ENCODE measurements at regions not wholly inside any gene's neighbourhood (a gene's known extent, or its start where the extent isn't known, plus 50 kb on each side); places are given as distances from the start of the nearest gene placed in this dataset.

- Mint-ChIP-seq H3K27me3 (no peaks in the 10 kb centered on the region), H3K27ac (peak overlapping the region; percentile 85), H3K36me3 (ENCODE audit: insufficient read depth) (no peaks in the 10 kb centered on the region), H3K4me3 (ENCODE audit: low read depth) (peak overlapping the region; percentile 7), H3K9me3 (ENCODE audit: low read depth) (peaks cover under 1% of the 10 kb centered on the region), H3K4me1 (ENCODE audit: low read depth) (peaks cover 48% of the 10 kb centered on the region)
- no peak for DNase-seq (ENCODE audit: low spot score, unreplicated experiment)
- TF ChIP-seq CTCF (IDR thresholded peaks at IDR 0.05; ENCODE audit: unreplicated experiment): no peak
Measured at GRCh38 chr5:74499256-74500050, 141.1 kb downstream of the ENC1 start.

- Mint-ChIP-seq H3K4me3 (ENCODE audit: low read depth) (no peak overlapping the region), H3K4me1 (ENCODE audit: low read depth) (peaks cover 42% of the 10 kb centered on the region), H3K9me3 (ENCODE audit: low read depth) (peaks cover 3% of the 10 kb centered on the region), H3K27me3 (no peaks in the 10 kb centered on the region), H3K36me3 (ENCODE audit: insufficient read depth) (no peaks in the 10 kb centered on the region), H3K27ac (no peak overlapping the region)
- DNase-seq (ENCODE audit: low spot score, unreplicated experiment): no peak
- TF ChIP-seq CTCF (IDR thresholded peaks at IDR 0.05; ENCODE audit: unreplicated experiment): no peak
Measured at GRCh38 chr5:74497706-74498105, 142.8 kb downstream of the ENC1 start.

- Mint-ChIP-seq H3K27ac (no peak overlapping the region), H3K4me3 (ENCODE audit: low read depth) (no peak overlapping the region), H3K4me1 (ENCODE audit: low read depth) (peaks cover 10% of the 10 kb centered on the region), H3K27me3 (no peaks in the 10 kb centered on the region), H3K9me3 (ENCODE audit: low read depth) (peaks cover 3% of the 10 kb centered on the region), H3K36me3 (ENCODE audit: insufficient read depth) (no peaks in the 10 kb centered on the region)
- DNase-seq (ENCODE audit: low spot score, unreplicated experiment): no peak
- TF ChIP-seq CTCF (IDR thresholded peaks at IDR 0.05; ENCODE audit: unreplicated experiment): no peak
Measured at GRCh38 chr5:74493411-74493810, 147.1 kb downstream of the ENC1 start.

GRCh38 chr5:74492230-74492629 lies 148.3 kb downstream of the ENC1 start:
- H3K27ac Mint-ChIP-seq: no peak overlapping the region
- H3K36me3 Mint-ChIP-seq (ENCODE audit: insufficient read depth): no peaks in the 10 kb centered on the region
- no peak for TF ChIP-seq CTCF (IDR thresholded peaks at IDR 0.05; ENCODE audit: unreplicated experiment)
- peaks cover 3% of the 10 kb centered on the region for H3K9me3 Mint-ChIP-seq (ENCODE audit: low read depth)
- H3K27me3 Mint-ChIP-seq: no peaks in the 10 kb centered on the region
- no peak overlapping the region for H3K4me3 Mint-ChIP-seq (ENCODE audit: low read depth)
- peaks cover 10% of the 10 kb centered on the region for H3K4me1 Mint-ChIP-seq (ENCODE audit: low read depth)
- no peak for DNase-seq (ENCODE audit: low spot score, unreplicated experiment)

- no peak for TF ChIP-seq CTCF (IDR thresholded peaks at IDR 0.05; ENCODE audit: unreplicated experiment)
- Mint-ChIP-seq H3K4me3 (ENCODE audit: low read depth) (no peak overlapping the region), H3K4me1 (ENCODE audit: low read depth) (peaks cover 9% of the 10 kb centered on the region), H3K36me3 (ENCODE audit: insufficient read depth) (no peaks in the 10 kb centered on the region), H3K9me3 (ENCODE audit: low read depth) (peaks cover 3% of the 10 kb centered on the region), H3K27me3 (no peaks in the 10 kb centered on the region), H3K27ac (no peak overlapping the region)
- no peak for DNase-seq (ENCODE audit: low spot score, unreplicated experiment)
Measured at GRCh38 chr5:74491586-74491985, 148.9 kb downstream of the ENC1 start.
